C4-2B (cell line): ENCODE measurements at regions not wholly inside any gene's neighbourhood (a gene's known extent, or its start where the extent isn't known, plus 50 kb on each side); places are given as distances from the start of the nearest gene placed in this dataset.

Source experiments
- CTCF ChIP-seq: fragments of 450-650 bp; conservative IDR thresholded peaks from 2 replicates; pipeline ENCODE4 v1.5.1; 2017; ENCODE audit warnings: mild to moderate bottlenecking
- ZFX ChIP-seq: fragments of 450-650 bp; IDR thresholded peaks from 2 replicates; pipeline ENCODE4 v1.6.1; 2017

GRCh38 chr7:24025094-24025493 lies 258.9 kb upstream of the NPY start:
- TF ChIP-seq CTCF (no peak), ZFX (no peak)
